Common myeloid progenitor, CD34-positive (primary cell): ENCODE measurements at regions not wholly inside any gene's neighbourhood (a gene's known extent, or its start where the extent isn't known, plus 50 kb on each side); places are given as distances from the start of the nearest gene placed in this dataset.

Experiments
- CTCF ChIA-PET: fragments of 350-600 bp; sonication (Branson Sonifier 250); formaldehyde crosslinking; loops from one replicate; lab custom pipeline; 2021; ENCODE audit warnings: antibody characterized with exemption; lab: Charles Lee
- POLR2A ChIA-PET: fragments of 350-600 bp; sonication (Branson Sonifier 250); formaldehyde crosslinking; loops from one replicate; lab custom pipeline; 2021; ENCODE audit warnings: antibody characterized with exemption; lab: Charles Lee
- DNase-seq, 3 donors: peaks; one replicate each; pipeline versions ENCODE4 v3.0.0 to v3.0.0-alpha.2; 2013
- H3K27ac ChIP-seq, 2 experiments: 1 replicate in 1 of 2; 2 replicates in 1 of 2; pipeline ENCODE4 v1.7.0; 2013; ENCODE audit warnings: inconsistent platforms in 2 of 2, low read length in 2 of 2, mild to moderate bottlenecking in 2 of 2, low read depth in 1 of 2, moderate library complexity in 1 of 2; ENCODE audit not compliant: severe bottlenecking in 2 of 2, insufficient read depth in 1 of 2, poor library complexity in 1 of 2
- H3K27me3 ChIP-seq, 5 experiments: replicated peaks in 2 of 5; 1 replicate in 3 of 5; 2 replicates in 2 of 5; pipeline versions ENCODE4 v1.6.1 to v1.7.0; 2013; ENCODE audit warnings: low read length in 4 of 5, mild to moderate bottlenecking in 2 of 5, moderate library complexity in 2 of 5, inconsistent platforms in 1 of 5; ENCODE audit not compliant: insufficient read depth in 5 of 5, control insufficient read depth in 4 of 5
- H3K36me3 ChIP-seq, 4 experiments: 1 replicate in 2 of 4; 2 replicates in 2 of 4; pipeline versions ENCODE4 v1.6.1 to v1.7.0; 2013; ENCODE audit warnings: low read length in 3 of 4, control low read depth in 1 of 4, mild to moderate bottlenecking in 1 of 4; ENCODE audit not compliant: control insufficient read depth in 4 of 4, insufficient read depth in 4 of 4
- H3K4me1 ChIP-seq, 4 experiments: 1 replicate in 3 of 4; 2 replicates in 1 of 4; pipeline versions ENCODE4 v1.6.1 to v1.7.1; 2013; ENCODE audit warnings: low read length in 3 of 4, mild to moderate bottlenecking in 3 of 4, control low read depth in 1 of 4, inconsistent platforms in 1 of 4, moderate library complexity in 1 of 4; ENCODE audit not compliant: control insufficient read depth in 4 of 4, insufficient read depth in 4 of 4; ENCODE audit errors: control extremely low read depth in 1 of 4
- H3K4me3 ChIP-seq, 7 experiments: 1 replicate in 4 of 7; 2 replicates in 3 of 7; pipeline versions ENCODE4 v1.5.1 to v1.7.0; 2013; ENCODE audit warnings: mild to moderate bottlenecking in 7 of 7, low read length in 6 of 7, moderate library complexity in 6 of 7, inconsistent platforms in 2 of 7, low read depth in 2 of 7, control low read depth in 1 of 7; ENCODE audit not compliant: insufficient read depth in 4 of 7, control insufficient read depth in 1 of 7; ENCODE audit errors: extremely low read depth in 1 of 7
- H3K9me3 ChIP-seq, 5 experiments: 1 replicate in 4 of 5; 2 replicates in 1 of 5; pipeline versions ENCODE4 v1.6.1 to v1.7.1; 2013; ENCODE audit warnings: low read length in 4 of 5, mild to moderate bottlenecking in 2 of 5, inconsistent platforms in 1 of 5, low read depth in 1 of 5, moderate library complexity in 1 of 5; ENCODE audit not compliant: control insufficient read depth in 4 of 5, insufficient read depth in 2 of 5; ENCODE audit errors: control extremely low read depth in 1 of 5
- WGBS: methylation state at CpG from one replicate; pipeline ENCODE4 v1.1.5; 2013; ENCODE audit not compliant: insufficient coverage; 5-methylcytosine and 5-hydroxymethylcytosine counted together

- Histone ChIP-seq H3K27ac (no peak overlapping the region), H3K36me3 (no peaks in the 10 kb centered on the region), H3K27me3 (no peaks in the 10 kb centered on the region), H3K4me1 (peaks cover 0 to 3% (median 0%) of the 10 kb centered on the region in 4 experiments), H3K4me3 (no peak overlapping the region), H3K9me3 (peaks cover 0 to 1% (median 0%) of the 10 kb centered on the region in 5 experiments)
- peak; percentile 21 to 50 (median 46) for DNase-seq
- POLR2A ChIA-PET, result no interaction called here
- CTCF ChIA-PET, result interaction anchor here (0.8 to 1.0 kb wide), 2 partner anchors 21 to 57 kb away, joined by 3 to 4 read pairs; no protein-coding TSS in a partner anchor
- 47% methylated on average over 5 of the region's 6 CpGs for WGBS
These were observed 600.5 kb downstream of the EDEM1 start for GRCh38 chr3:5787861-5788488.

- Histone ChIP-seq H3K27me3 (no peaks in the 10 kb centered on the region), H3K36me3 (no peaks in the 10 kb centered on the region), H3K4me3 (no peak overlapping the region), H3K27ac (no peak overlapping the region), H3K9me3 (peaks cover 0 to 1% (median 0%) of the 10 kb centered on the region in 5 experiments), H3K4me1 (peaks cover 0 to 3% (median 0%) of the 10 kb centered on the region in 4 experiments)
- ChIA-PET CTCF (interaction anchor here (0.8 kb wide), 1 partner anchor 57 kb away, joined by 3 read pairs; no protein-coding TSS in a partner anchor), POLR2A (no interaction called here)
- WGBS, result 80% methylated on average over 1 of the region's 5 CpGs
- no peak for DNase-seq
These were observed 601.0 kb downstream of the EDEM1 start for GRCh38 chr3:5788496-5788895.

GRCh38 chr3:5791558-5791957 lies 604.1 kb downstream of the EDEM1 start:
- no CpG with 5 or more reads among the region's 1 CpG for WGBS
- ChIA-PET POLR2A (no interaction called here), CTCF (interaction anchor here (1.2 kb wide), 1 partner anchor 24 kb away, joined by 3 read pairs; no protein-coding TSS in a partner anchor)
- Histone ChIP-seq H3K27ac (no peak overlapping the region), H3K36me3 (no peaks in the 10 kb centered on the region), H3K9me3 (peaks cover 0 to 2% (median 1%) of the 10 kb centered on the region in 5 experiments), H3K4me1 (peaks cover 0 to 3% (median 0%) of the 10 kb centered on the region in 4 experiments), H3K27me3 (no peaks in the 10 kb centered on the region), H3K4me3 (no peak overlapping the region)
- no peak for DNase-seq

GRCh38 chr3:5796541-5796940 lies 609.0 kb downstream of the EDEM1 start:
- 100% methylated on average over 2 of the region's 2 CpGs for WGBS
- CTCF ChIA-PET, result interaction anchor here (1.0 kb wide), 1 partner anchor 32 kb away, joined by 3 read pairs; no protein-coding TSS in a partner anchor
- Histone ChIP-seq H3K36me3 (no peaks in the 10 kb centered on the region), H3K27ac (no peak overlapping the region), H3K4me3 (no peak overlapping the region), H3K27me3 (no peaks in the 10 kb centered on the region), H3K4me1 (no peaks in the 10 kb centered on the region), H3K9me3 (peaks cover 0 to 2% (median under 1%) of the 10 kb centered on the region in 5 experiments)
- no peak for DNase-seq
- POLR2A ChIA-PET, result no interaction called here

GRCh38 chr3:5798809-5799208 lies 611.3 kb downstream of the EDEM1 start:
- H3K36me3 ChIP-seq, result no peaks in the 10 kb centered on the region
- ChIA-PET CTCF (no interaction called here), POLR2A (no interaction called here)
- DNase-seq, result no peak
- H3K27ac ChIP-seq, result no peak overlapping the region
- H3K4me1 ChIP-seq, result no peaks in the 10 kb centered on the region
- H3K27me3 ChIP-seq, result no peaks in the 10 kb centered on the region
- WGBS, result 100% methylated on average over 2 of the region's 2 CpGs
- H3K4me3 ChIP-seq, result no peak overlapping the region
- peaks cover 0 to 2% (median 0%) of the 10 kb centered on the region in 5 experiments for H3K9me3 ChIP-seq

- no peak overlapping the region for H3K4me3 ChIP-seq
- no peaks in the 10 kb centered on the region for H3K4me1 ChIP-seq
- H3K27ac ChIP-seq, result no peak overlapping the region
- no peaks in the 10 kb centered on the region for H3K36me3 ChIP-seq
- CTCF ChIA-PET, result interaction anchor here (0.6 to 0.9 kb wide), 2 partner anchors 9 to 609 kb away, joined by 3 read pairs; no protein-coding TSS in a partner anchor
- no peaks in the 10 kb centered on the region for H3K9me3 ChIP-seq
- H3K27me3 ChIP-seq, result no peaks in the 10 kb centered on the region
- no peak for DNase-seq
- POLR2A ChIA-PET, result no interaction called here
These were observed 611.9 kb downstream of the EDEM1 start for GRCh38 chr3:5799398-5799797.

GRCh38 chr3:5800965-5801364 lies 613.5 kb downstream of the EDEM1 start:
- CTCF ChIA-PET, result no interaction called here
- DNase-seq, result no peak
- 96% methylated on average over 2 of the region's 4 CpGs for WGBS

More at GRCh38 chr3:5800965-5801364, 613.5 kb downstream of the EDEM1 start:
- Histone ChIP-seq H3K27me3 (no peaks in the 10 kb centered on the region), H3K4me1 (no peaks in the 10 kb centered on the region), H3K9me3 (no peaks in the 10 kb centered on the region), H3K27ac (no peak overlapping the region), H3K4me3 (no peak overlapping the region), H3K36me3 (no peaks in the 10 kb centered on the region)
- POLR2A ChIA-PET, result no interaction called here
